GM04503 (cell line): ENCODE measurements at regions not wholly inside any gene's neighbourhood (a gene's known extent, or its start where the extent isn't known, plus 50 kb on each side); places are given as distances from the start of the nearest gene placed in this dataset.

Experiments
- DNase-seq: peaks from one replicate; pipeline ENCODE4 v3.0.0-alpha.2; 2012; ENCODE audit warnings: low read depth

DNA sequence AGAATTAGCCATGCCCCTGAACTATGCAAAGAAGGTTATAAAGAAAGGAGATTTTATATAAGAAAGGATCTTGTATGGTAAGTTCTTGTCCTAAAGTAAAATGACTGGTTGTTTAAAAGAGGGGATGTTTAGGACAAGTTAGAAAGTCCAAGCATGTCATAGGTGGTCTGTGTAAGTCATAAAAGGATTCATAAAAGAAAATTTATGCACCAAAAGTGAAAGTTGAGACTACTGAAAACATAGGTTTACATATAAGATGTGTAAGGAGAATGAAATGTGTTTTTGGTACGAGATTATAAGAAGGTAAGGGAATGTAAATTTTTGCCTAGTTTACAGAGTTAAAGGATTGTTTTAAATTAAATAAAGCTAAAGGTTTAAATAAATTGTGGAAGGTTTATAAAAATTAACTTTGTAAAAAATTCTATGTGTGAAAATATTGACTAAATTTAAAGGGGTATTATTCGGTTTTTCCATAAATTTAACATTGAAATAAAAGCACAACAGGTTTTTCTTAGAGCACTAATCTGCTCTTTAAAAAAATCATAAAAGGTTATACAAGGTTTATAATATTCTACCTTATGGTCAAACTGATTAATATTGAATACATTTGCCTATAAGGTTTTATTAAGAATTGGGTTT is 93.6 kb upstream of the UST start:
- no peak for DNase-seq

DNA sequence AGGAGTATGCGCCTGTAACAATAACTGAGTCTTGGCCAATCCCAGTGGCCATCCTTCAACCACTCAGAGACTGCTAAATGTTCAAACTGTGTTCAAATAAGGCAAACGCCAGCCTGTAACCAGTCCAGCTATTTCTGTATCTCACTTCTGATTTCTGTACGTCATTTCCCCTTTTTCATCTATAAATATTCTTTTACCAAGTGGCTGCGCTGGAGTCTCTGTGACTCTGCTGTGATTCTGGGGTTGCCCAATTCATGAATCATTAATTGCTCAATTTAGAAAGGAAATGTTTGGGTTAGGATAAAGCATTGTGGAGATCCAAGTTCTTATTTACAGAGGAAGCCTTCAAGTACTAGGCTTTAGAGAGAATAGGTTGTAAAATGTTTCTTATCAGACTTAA is 89.8 kb upstream of the UST start:
- DNase-seq: peak; percentile 77

GRCh38 chr6:148658681-148659430 is 88.0 kb upstream of the UST start:
- DNase-seq: no peak

- DNase-seq: no peak
These were observed 79.4 kb upstream of the UST start for GRCh38 chr6:148667395-148667794.

- no peak for DNase-seq
These were observed 75.7 kb upstream of the UST start for GRCh38 chr6:148671085-148671484.

- no peak for DNase-seq
These were observed 74.9 kb upstream of the UST start for GRCh38 chr6:148671952-148672351.

DNA sequence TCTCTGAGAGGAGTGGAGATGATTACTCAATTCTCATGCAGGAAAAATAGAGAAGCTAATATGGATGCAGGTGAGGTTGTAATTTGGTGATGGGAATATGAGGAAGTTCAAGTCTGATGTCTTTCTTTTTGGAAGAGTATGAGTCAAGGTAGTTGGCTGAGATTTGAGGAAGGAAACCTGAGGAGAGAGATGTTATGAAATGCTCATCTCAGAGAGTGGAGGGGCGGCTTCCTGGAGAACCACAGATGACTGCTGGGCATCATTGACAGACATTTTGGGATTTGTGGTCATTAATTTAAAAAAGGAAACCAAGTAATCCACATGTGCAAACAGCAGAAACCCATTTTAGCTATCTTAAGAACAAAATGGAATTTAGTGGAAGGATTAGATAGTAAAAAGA is 72.5 kb upstream of the UST start:
- no peak for DNase-seq

- DNase-seq: no peak
These were observed 69.0 kb upstream of the UST start for GRCh38 chr6:148677594-148678476.

- no peak for DNase-seq
These were observed 68.1 kb upstream of the UST start for GRCh38 chr6:148678682-148679081.

DNA sequence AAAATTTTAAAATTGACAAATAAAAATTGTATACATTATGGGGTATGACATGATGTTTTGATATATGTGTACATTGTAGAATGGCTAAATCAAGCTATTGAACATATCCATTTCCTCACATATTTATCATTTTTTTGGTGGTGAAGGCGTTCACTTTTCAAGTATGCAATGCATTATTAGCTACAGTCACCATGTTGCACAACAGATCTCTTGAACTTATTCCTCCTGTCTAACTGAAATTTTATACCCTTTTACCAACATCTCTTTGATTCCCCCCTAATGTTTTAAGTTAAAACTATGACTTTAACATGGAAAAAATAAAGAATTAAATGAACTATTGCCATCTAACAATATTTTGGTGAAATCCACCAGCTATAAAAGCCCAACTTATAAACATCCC is 65.2 kb upstream of the UST start:
- no peak for DNase-seq

GRCh38 chr6:148682252-148682651 is 64.6 kb upstream of the UST start:
- DNase-seq: no peak

DNA sequence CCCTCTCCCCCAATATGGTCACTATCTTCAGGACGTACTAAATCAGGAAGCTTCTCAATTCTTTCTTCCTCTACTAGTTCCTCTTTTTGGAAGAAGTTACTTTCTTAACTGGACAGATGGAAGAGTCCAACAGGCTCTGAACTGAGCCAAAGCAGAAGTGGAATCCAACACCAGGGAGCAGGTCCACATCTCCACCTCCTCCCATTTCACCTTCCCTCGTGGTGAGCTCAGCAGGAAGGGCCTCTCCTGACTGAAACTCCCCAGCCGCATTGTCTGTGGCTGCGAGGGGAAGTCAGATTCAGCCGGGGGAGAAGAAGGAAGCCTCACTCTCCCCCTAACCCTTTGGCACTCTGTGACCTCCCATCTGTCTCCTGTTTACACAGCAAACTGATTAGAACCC is 63.8 kb upstream of the UST start:
- DNase-seq: no peak

DNA sequence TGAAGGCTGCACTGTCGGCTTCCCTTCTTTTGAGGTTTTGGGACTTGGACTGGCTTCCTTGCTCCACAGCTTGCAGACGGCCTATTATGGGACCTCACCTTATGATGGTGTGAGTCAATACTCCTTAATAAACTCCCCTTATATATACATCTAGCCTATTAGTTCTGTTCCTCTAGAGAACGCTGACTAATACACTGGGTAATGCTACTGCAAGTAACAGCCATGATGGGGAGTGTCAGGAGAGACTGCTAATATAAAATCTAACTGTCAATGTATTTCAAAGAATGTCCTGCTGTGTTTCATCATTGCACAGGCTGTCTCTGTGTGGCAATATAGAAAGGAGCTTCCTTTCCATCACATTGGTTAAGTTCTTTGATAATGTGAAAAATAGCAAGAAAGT is 57.7 kb upstream of the UST start:
- DNase-seq: no peak

DNA sequence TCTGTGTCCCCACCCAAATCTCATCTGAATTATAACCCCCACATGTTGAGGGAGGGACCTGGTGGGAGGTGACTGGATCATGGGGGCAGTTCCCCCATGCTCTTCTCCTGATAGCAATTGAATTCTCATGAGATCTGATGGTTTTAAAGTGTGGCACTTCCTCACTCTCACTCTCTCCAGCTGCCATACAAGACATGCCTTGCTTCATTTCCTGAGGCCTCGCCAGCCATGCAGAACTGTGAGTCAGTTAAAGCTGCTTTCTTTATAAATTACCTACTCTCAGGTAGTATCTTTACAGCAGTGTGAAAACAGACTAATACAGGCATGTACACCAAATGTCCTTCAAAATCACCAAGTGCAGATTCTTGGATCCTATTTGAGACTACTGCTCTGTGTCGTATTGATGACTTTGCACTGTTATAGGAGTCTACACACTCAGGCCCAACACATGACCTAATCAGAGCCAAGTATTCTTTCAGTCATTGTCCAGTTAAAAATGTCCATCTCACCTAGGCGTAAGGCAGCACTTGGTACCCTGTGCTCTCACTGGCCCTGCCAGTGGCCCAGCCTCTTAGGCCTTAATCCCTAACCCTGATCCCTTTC is 52.8 kb upstream of the UST start:
- no peak for DNase-seq
